Tibial artery (tissue), 4 donors: ENCODE measurements at regions not wholly inside any gene's neighbourhood (a gene's known extent, or its start where the extent isn't known, plus 50 kb on each side); places are given as distances from the start of the nearest gene placed in this dataset.

Source experiments
- DNase-seq, 2 donors: peaks; one replicate each; pipeline ENCODE4 v3.0.0-alpha.2; 2019
- H3K27ac ChIP-seq, 2 donors: fragments of 200-600 bp; sonication (generic) in 1 of 2; 1 replicate in 1 of 2; 2 replicates in 1 of 2; pipeline ENCODE4 v1.5.1; 2018 to 2019; ENCODE audit warnings: mild to moderate bottlenecking in 1 of 2
- H3K27me3 ChIP-seq, 2 donors: fragments of 200-600 bp; sonication (generic) in 1 of 2; one replicate each; pipeline versions ENCODE4 v1.5.1 to v1.6.0; 2016 to 2019
- H3K36me3 ChIP-seq, 3 donors: fragments of 200-600 bp; sonication (generic) in 2 of 3; one replicate each; pipeline ENCODE4 v1.5.1; 2016 to 2019; ENCODE audit warnings: mild to moderate bottlenecking in 2 of 3
- H3K4me1 ChIP-seq, 4 donors: fragments of 200-600 bp; sonication (generic) in 2 of 4; 1 replicate in 3 of 4; 2 replicates in 1 of 4; pipeline ENCODE4 v1.5.1; 2016 to 2019
- H3K4me3 ChIP-seq, 2 donors: fragments of 200-600 bp; sonication (generic) in 1 of 2; 1 replicate in 1 of 2; 2 replicates in 1 of 2; pipeline ENCODE4 v1.5.1; 2018 to 2019; ENCODE audit warnings: mild to moderate bottlenecking in 2 of 2
- H3K9me3 ChIP-seq, 3 donors: fragments of 200-600 bp; sonication (generic) in 1 of 3; one replicate each; pipeline ENCODE4 v1.5.1; 2016 to 2019
- intact Hi-C: fragments of 100-400 bp; cut with DNase I; formaldehyde crosslinking; loops from one replicate; pipeline ENCODE4 v1.15.0; 2023; ENCODE audit warnings: low total_unique reads
- TF ChIP-seq, protein P1 (sequence below), 2 experiments: fragments of 200-600 bp in 1 of 2; fragments of 450-650 bp in 1 of 2; IDR thresholded peaks; one replicate each; pipeline ENCODE4 v1.5.1; 2017 to 2019; ENCODE audit warnings: antibody characterized with exemption in 2 of 2, mild to moderate bottlenecking in 1 of 2, moderate library complexity in 1 of 2

DNA sequence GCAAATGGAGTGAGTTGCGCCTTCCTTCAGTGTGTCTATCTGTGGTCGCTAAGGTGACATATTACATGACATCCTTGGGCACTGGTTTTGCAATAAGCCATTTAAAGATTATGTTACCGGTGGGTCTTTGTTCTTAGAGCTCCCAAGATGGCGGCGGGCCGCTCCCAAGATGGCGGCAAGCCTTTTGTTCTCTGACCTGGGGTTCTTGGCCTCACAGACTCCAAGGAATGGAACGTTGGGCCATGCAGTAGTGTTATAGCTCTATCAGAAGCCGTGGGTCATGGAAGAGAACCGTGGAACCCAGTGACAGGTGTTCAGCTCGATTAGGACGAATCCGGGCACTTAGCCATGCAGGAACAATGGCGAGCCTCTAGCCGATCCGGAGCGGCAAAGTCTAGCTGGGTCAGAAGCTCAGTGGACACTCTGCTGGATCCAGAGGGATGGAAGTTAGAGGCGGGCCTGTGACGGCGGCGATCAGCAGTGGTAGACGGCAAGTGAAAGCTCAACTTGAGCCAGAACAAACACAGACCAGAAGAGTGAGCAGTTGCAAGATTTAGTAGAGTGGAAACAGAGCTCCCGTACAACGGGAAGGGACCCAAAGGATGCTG, 188.6 kb downstream of the TEX29 start:
- Histone ChIP-seq H3K36me3 (no peaks in the 10 kb centered on the region), H3K4me3 (no peak overlapping the region), H3K4me1 (no peaks in the 10 kb centered on the region), H3K27ac (no peak overlapping the region), H3K9me3 (no peaks in the 10 kb centered on the region), H3K27me3 (peaks cover 0 to 56% of the 10 kb centered on the region in 2 donors)
- DNase-seq: no peak
- intact Hi-C loops: no loop called here
- TF ChIP-seq, protein P1, sequence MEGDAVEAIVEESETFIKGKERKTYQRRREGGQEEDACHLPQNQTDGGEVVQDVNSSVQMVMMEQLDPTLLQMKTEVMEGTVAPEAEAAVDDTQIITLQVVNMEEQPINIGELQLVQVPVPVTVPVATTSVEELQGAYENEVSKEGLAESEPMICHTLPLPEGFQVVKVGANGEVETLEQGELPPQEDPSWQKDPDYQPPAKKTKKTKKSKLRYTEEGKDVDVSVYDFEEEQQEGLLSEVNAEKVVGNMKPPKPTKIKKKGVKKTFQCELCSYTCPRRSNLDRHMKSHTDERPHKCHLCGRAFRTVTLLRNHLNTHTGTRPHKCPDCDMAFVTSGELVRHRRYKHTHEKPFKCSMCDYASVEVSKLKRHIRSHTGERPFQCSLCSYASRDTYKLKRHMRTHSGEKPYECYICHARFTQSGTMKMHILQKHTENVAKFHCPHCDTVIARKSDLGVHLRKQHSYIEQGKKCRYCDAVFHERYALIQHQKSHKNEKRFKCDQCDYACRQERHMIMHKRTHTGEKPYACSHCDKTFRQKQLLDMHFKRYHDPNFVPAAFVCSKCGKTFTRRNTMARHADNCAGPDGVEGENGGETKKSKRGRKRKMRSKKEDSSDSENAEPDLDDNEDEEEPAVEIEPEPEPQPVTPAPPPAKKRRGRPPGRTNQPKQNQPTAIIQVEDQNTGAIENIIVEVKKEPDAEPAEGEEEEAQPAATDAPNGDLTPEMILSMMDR (IDR thresholded peaks at IDR 0.05): no peak

DNA sequence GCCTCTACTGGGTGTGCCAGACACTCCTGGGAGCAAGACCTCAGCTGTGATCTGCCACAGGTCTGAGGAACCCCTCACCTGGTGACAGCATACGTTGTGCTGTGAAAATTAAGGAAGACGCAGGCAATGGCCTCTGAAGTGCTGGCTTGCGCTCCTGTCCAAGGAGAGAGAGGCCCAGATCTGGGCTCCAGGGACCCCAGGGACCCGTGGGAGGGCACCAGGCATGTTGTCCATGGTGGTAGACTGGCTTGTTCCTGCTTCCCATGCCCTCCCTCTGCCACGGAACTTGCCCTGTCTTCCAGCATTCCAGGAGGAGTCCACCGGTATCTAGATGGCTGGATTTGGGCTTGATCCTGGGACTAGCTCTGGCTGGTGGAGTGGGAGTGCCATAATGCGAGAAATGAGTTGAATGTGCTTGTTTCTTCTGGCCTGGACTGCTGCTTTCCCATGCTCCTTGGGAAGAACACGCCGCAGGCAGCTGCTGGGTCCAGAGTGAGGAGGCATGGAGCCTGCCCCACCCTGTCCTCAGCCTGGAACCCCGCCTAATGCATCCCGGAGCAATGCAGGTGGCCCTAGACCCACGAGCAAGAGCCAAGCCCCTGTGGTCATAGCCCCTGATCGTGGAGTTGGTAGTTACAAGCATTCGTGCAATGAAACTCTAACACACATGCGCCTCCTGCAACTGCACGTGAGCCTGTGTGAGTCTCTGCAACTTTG, 190.2 kb downstream of the TEX29 start:
- Histone ChIP-seq H3K9me3 (no peaks in the 10 kb centered on the region), H3K4me3 (no peak overlapping the region), H3K36me3 (no peaks in the 10 kb centered on the region), H3K4me1 (no peaks in the 10 kb centered on the region), H3K27ac (no peak overlapping the region), H3K27me3 (peaks cover 0 to 67% of the 10 kb centered on the region in 2 donors)
- DNase-seq: no peak
- TF ChIP-seq, protein P1 (IDR thresholded peaks at IDR 0.05): no peak
- intact Hi-C loops: no loop called here

DNA sequence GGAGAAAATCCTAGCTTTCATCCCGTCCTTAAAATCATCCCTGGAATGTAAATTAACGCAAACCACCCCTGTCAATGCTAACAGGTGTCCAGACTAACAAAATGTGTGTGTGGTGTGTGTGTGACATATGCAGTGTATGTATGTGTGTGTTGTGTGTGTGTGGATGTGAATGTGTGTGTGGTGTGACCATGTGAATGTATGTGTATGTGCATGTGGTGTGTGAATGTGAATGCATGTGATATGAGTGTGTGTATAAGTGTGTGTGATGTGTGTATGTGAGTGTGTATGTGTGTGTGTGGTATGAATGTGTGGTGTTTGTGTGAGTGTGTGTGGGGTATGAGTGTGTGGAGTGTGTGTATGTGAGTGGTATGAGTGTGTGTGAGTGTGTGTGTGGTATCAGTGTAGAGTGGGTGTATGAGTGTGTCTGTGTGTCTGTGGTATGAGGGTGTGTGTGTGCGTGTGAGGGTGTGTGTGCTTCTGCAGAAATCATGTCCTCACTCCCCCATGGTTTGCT, 190.8 kb downstream of the TEX29 start:
- no peaks in the 10 kb centered on the region for H3K4me1 ChIP-seq
- no peak overlapping the region for H3K27ac ChIP-seq
- DNase-seq: no peak
- H3K4me3 ChIP-seq: no peak overlapping the region
- TF ChIP-seq, protein P1 (IDR thresholded peaks at IDR 0.05): no peak
- intact Hi-C loops: no loop called here
- H3K27me3 ChIP-seq: peaks cover 0 to 65% of the 10 kb centered on the region in 2 donors
- H3K36me3 ChIP-seq: no peaks in the 10 kb centered on the region
- H3K9me3 ChIP-seq: no peaks in the 10 kb centered on the region

- no peaks in the 10 kb centered on the region for H3K9me3 ChIP-seq
- no peak overlapping the region for H3K4me3 ChIP-seq
- TF ChIP-seq, protein P1 (IDR thresholded peaks at IDR 0.05): no peak
- intact Hi-C loops: no loop called here
- H3K27me3 ChIP-seq: peaks cover 0 to 68% of the 10 kb centered on the region in 2 donors
- no peak overlapping the region for H3K27ac ChIP-seq
- DNase-seq: no peak
- no peaks in the 10 kb centered on the region for H3K4me1 ChIP-seq
- H3K36me3 ChIP-seq: no peaks in the 10 kb centered on the region
Observed at GRCh38 chr13:111511805-111512504, 191.5 kb downstream of the TEX29 start.

GRCh38 chr13:111512707-111513106, 192.3 kb downstream of the TEX29 start:
- no peak for DNase-seq
- H3K4me1 ChIP-seq: peaks cover 0 to 3% (median 0%) of the 10 kb centered on the region in 4 donors

More at GRCh38 chr13:111512707-111513106, 192.3 kb downstream of the TEX29 start:
- H3K36me3 ChIP-seq: no peaks in the 10 kb centered on the region
- H3K27ac ChIP-seq: no peak overlapping the region
- intact Hi-C loops: no loop called here
- peaks cover 0 to 75% of the 10 kb centered on the region in 2 donors for H3K27me3 ChIP-seq
- TF ChIP-seq, protein P1 (IDR thresholded peaks at IDR 0.05): no peak
- no peak overlapping the region for H3K4me3 ChIP-seq
- no peaks in the 10 kb centered on the region for H3K9me3 ChIP-seq
